HepG2 (cell line): ENCODE measurements at regions not wholly inside any gene's neighbourhood (a gene's known extent, or its start where the extent isn't known, plus 50 kb on each side); places are given as distances from the start of the nearest gene placed in this dataset.

Experiments
- ATAC-seq: fragments of 200-7000 bp; cut with Tn5 transposase; 3 replicates; pipeline ENCODE4 v1.9.1; 2020; ENCODE audit warnings: mild to moderate bottlenecking, moderate library complexity
- BruUV-seq: library from RNA; stranded (reverse); fragments of 400-500 nt; replicated peaks from 2 replicates; lab custom pipeline; 2021; lab: Mats Ljungman, UMichigan
- CTCF ChIA-PET: fragments of 300-600 bp; formaldehyde crosslinking; extraction: SDS; loops from one replicate; lab custom pipeline; 2021; ENCODE audit warnings: low total read pairs, inconsistent platforms, low intra/inter-chr PET ratio; lab: Yijun Ruan, JAX
- POLR2A ChIA-PET: fragments of 350-600 bp; sonication (Branson Sonifier 250); formaldehyde crosslinking; loops from one replicate; lab custom pipeline; 2020; ENCODE audit warnings: antibody characterized with exemption, inconsistent platforms; lab: Yijun Ruan, JAX
- DNase-seq: peaks from one replicate; pipeline ENCODE4 v3.0.0-alpha.2; 2015; ENCODE audit warnings: low spot score
- FAIRE-seq: peaks from 3 replicates; lab custom pipeline; 2011; peaks lifted over from hg19 to GRCh38; lab: Jason Lieb, UNC
- H2AFZ ChIP-seq: one replicate; pipeline ENCODE4 v1.6.1; 2011; ENCODE audit warnings: low read length, inconsistent platforms
- H3K27ac ChIP-seq: fragments of 300-600 bp; 3 replicates; pipeline ENCODE4 v1.8.0; 2011; ENCODE audit warnings: mixed run types, mild to moderate bottlenecking, mixed read lengths, low read length, inconsistent platforms; ENCODE audit not compliant: insufficient read depth; ENCODE audit errors: extremely low read length
- H3K27me3 ChIP-seq, 2 experiments: fragments of 200-600 bp in 1 of 2; 2 replicates in 1 of 2; 3 replicates in 1 of 2; pipeline versions ENCODE4 v1.6.0 to v1.8.0; 2011; ENCODE audit warnings: low read length in 2 of 2, mild to moderate bottlenecking in 2 of 2, moderate library complexity in 2 of 2, inconsistent platforms in 1 of 2; ENCODE audit not compliant: insufficient read depth in 2 of 2, control insufficient read depth in 1 of 2
- H3K36me3 ChIP-seq, 2 experiments: fragments of 200-600 bp in 1 of 2; replicated peaks in 1 of 2; 2 replicates in 1 of 2; 3 replicates in 1 of 2; pipeline versions ENCODE4 v1.5.1 to v1.8.0; 2011; ENCODE audit warnings: low read length in 2 of 2, inconsistent platforms in 1 of 2; ENCODE audit not compliant: insufficient read depth in 2 of 2, control insufficient read depth in 1 of 2
- H3K4me1 ChIP-seq: 2 replicates; pipeline ENCODE4 v1.5.1; 2012; ENCODE audit warnings: low read length, inconsistent platforms; ENCODE audit not compliant: insufficient read depth
- H3K4me2 ChIP-seq: 2 replicates; pipeline ENCODE4 v1.6.0; 2011; ENCODE audit warnings: low read depth, low read length, inconsistent platforms
- H3K4me3 ChIP-seq, 3 experiments: fragments of 200-600 bp in 1 of 3; sonication (generic), shearing (Covaris generic) in 1 of 3; replicated peaks in 1 of 3; 2 replicates each; pipeline ENCODE4 v1.5.1; 2011 to 2016; ENCODE audit warnings: low read length in 3 of 3, inconsistent platforms in 2 of 3, low read depth in 2 of 3, mild to moderate bottlenecking in 2 of 3, control low read depth in 1 of 3, mixed read lengths in 1 of 3; ENCODE audit not compliant: insufficient read depth in 1 of 3
- H3K79me2 ChIP-seq: one replicate; pipeline ENCODE4 v1.6.1; 2011; ENCODE audit warnings: low read length, inconsistent platforms; ENCODE audit not compliant: insufficient read depth
- H3K9ac ChIP-seq: 2 replicates; pipeline ENCODE4 v1.6.0; 2011; ENCODE audit warnings: mild to moderate bottlenecking, low read depth, low read length, inconsistent platforms; ENCODE audit not compliant: insufficient read depth
- H3K9me3 ChIP-seq: 2 replicates; pipeline ENCODE4 v1.5.1; 2012; ENCODE audit warnings: mild to moderate bottlenecking, low read length
- H4K20me1 ChIP-seq: 2 replicates; pipeline ENCODE4 v1.6.0; 2011; ENCODE audit warnings: inconsistent platforms, mild to moderate bottlenecking, low read length, moderate library complexity; ENCODE audit not compliant: insufficient read depth
- ATF4 ChIP-seq, 2 experiments: fragments of 450-650 bp in 1 of 2; sonication (generic) in 1 of 2; formaldehyde crosslinking; IDR thresholded peaks; 2 replicates each; pipeline versions ENCODE4 v1.5.0 to v1.8.0; 2020 to 2022; ENCODE audit warnings: mild to moderate bottlenecking in 1 of 2, missing genetic modification reagents in 1 of 2
- CHD4 ChIP-seq: fragments of 200-600 bp; sonication (generic); IDR thresholded peaks from 2 replicates; pipeline ENCODE4 v1.7.0; 2017; ENCODE audit warnings: mild to moderate bottlenecking, low read length, borderline replicate concordance
- ELF3 ChIP-seq: IDR thresholded peaks from 2 replicates; pipeline ENCODE4 v1.6.1; 2016; ENCODE audit warnings: missing genetic modification reagents, missing compliant biosample characterization
- GTF2F1 ChIP-seq: fragments of 150-350 bp; IDR thresholded peaks from 2 replicates; pipeline ENCODE4 v1.6.1; 2014; ENCODE audit warnings: low read length
- HNRNPH1 ChIP-seq: fragments of 200-400 bp; formaldehyde crosslinking; optimal IDR thresholded peaks from 2 replicates; pipeline ENCODE3; 2017; ENCODE audit warnings: mild to moderate bottlenecking, low read depth, low read length
- NR2F1 ChIP-seq, 2 experiments: fragments of 450-650 bp in 1 of 2; formaldehyde crosslinking in 1 of 2; IDR thresholded peaks; 2 replicates each; pipeline versions ENCODE4 v1.5.0 to v1.6.1; 2016 to 2020; ENCODE audit warnings: mild to moderate bottlenecking in 1 of 2, missing compliant biosample characterization in 1 of 2, missing genetic modification reagents in 1 of 2, moderate library complexity in 1 of 2
- PAX8 ChIP-seq: sonication (generic); formaldehyde crosslinking; IDR thresholded peaks from 2 replicates; pipeline ENCODE4 v1.8.0; 2022; ENCODE audit warnings: mild to moderate bottlenecking, missing genetic modification reagents, borderline replicate concordance
- TOPORS ChIP-seq: sonication (generic); formaldehyde crosslinking; IDR thresholded peaks from 2 replicates; pipeline ENCODE4 v1.8.0; 2023; ENCODE audit warnings: mild to moderate bottlenecking, missing genetic modification reagents
- ZBTB25 ChIP-seq: IDR thresholded peaks from 2 replicates; pipeline ENCODE4 v1.6.1; 2018; ENCODE audit warnings: missing genetic modification reagents
- ZKSCAN1 ChIP-seq: fragments of 150-350 bp; IDR thresholded peaks from 2 replicates; pipeline ENCODE4 v1.6.1; 2014; ENCODE audit warnings: low read length
- ZNF18 ChIP-seq: sonication (generic); formaldehyde crosslinking; IDR thresholded peaks from 2 replicates; pipeline ENCODE4 v1.8.0; 2022; ENCODE audit warnings: mild to moderate bottlenecking, missing genetic modification reagents; ENCODE audit not compliant: insufficient replicate concordance
- ZNF274 ChIP-seq: sonication (generic); formaldehyde crosslinking; IDR thresholded peaks from 2 replicates; pipeline ENCODE4 v1.5.1; 2020; ENCODE audit warnings: mild to moderate bottlenecking, missing genetic modification reagents
- ZNF879 ChIP-seq: sonication (generic); formaldehyde crosslinking; IDR thresholded peaks from 2 replicates; pipeline ENCODE4 v1.8.1; 2023; ENCODE audit warnings: missing genetic modification reagents
- WGBS: methylation state at CpG from one replicate; pipeline ENCODE4 v1.1.6; 2017; ENCODE audit warnings: low lambda C conversion rate; 5-methylcytosine and 5-hydroxymethylcytosine counted together
- in situ Hi-C: cut with HindIII; loops from 2 replicates; pipeline ENCODE4 v1.10.0; 2017; ENCODE audit warnings: low pct_unique_long_range_greater_than_20kb; ENCODE audit not compliant: extremely low pct_ligation_motif_present
- intact Hi-C: fragments of 100-400 bp; cut with micrococcal nuclease; formaldehyde crosslinking; loops from one replicate; pipeline ENCODE4 v1.10.0; 2022; ENCODE audit not compliant: unreplicated experiment

- WGBS = 12% methylated on average over 11 of the region's 11 CpGs
- Histone ChIP-seq H4K20me1 (no peaks in the 10 kb centered on the region), H3K79me2 (no peaks in the 10 kb centered on the region), H3K4me2 (no peak overlapping the region), H3K4me3 (no peak overlapping the region), H3K36me3 (no peaks in the 10 kb centered on the region), H2AFZ (no peak overlapping the region), H3K9ac (no peak overlapping the region), H3K27ac (no peak overlapping the region), H3K4me1 (no peaks in the 10 kb centered on the region), H3K9me3 (no peaks in the 10 kb centered on the region), H3K27me3 (peaks cover 0 to 3% of the 10 kb centered on the region in 2 experiments; a peak in 1 of 5 replicates)
- ChIA-PET CTCF (interaction anchor here (1.8 kb wide), 1 partner anchor 1084 kb away, joined by 6 read pairs; no protein-coding TSS in a partner anchor), POLR2A (no interaction called here)
- intact Hi-C loops = loop anchor here (1.0 to 5.0 kb wide), 4 partner anchors 240 to 1086 kb away; no protein-coding TSS in a partner anchor
- ATAC-seq (no peak), DNase-seq (no peak), FAIRE-seq (no peak)
- in situ Hi-C loops = loop anchor here (10.0 kb wide), 1 partner anchor 543 kb away; no protein-coding TSS in a partner anchor
- no TSS peak for BruUV-seq
- TF ChIP-seq ZKSCAN1 = no peak
- TF ChIP-seq NR2F1 (CRISPR knock-in tag; IDR thresholded peaks at IDR 0.05) = no peak
- TF ChIP-seq CHD4 = no peak
- TF ChIP-seq TOPORS (CRISPR knock-in tag) = no peak
- TF ChIP-seq ELF3 (CRISPR knock-in tag) = no peak
- no peak for TF ChIP-seq ZNF18 (CRISPR knock-in tag)
- TF ChIP-seq HNRNPH1 = no peak
- no peak for TF ChIP-seq ZNF274 (CRISPR knock-in tag)
- TF ChIP-seq ATF4 (CRISPR knock-in tag; IDR thresholded peaks at IDR 0.05) = no peak
- TF ChIP-seq ZNF879 (CRISPR knock-in tag) = no peak
- TF ChIP-seq PAX8 (CRISPR knock-in tag) = no peak
- no peak for TF ChIP-seq ZBTB25 (CRISPR knock-in tag)
- TF ChIP-seq GTF2F1 = no peak
Observed at GRCh38 chr6:84967965-84968364, 203.6 kb upstream of the TBX18 start.
